C4-2B (cell line): ENCODE measurements at regions not wholly inside any gene's neighbourhood (a gene's known extent, or its start where the extent isn't known, plus 50 kb on each side); places are given as distances from the start of the nearest gene placed in this dataset.

ENCODE experiments used
- CTCF ChIP-seq: fragments of 450-650 bp; conservative IDR thresholded peaks from 2 replicates; pipeline ENCODE4 v1.5.1; 2017; ENCODE audit warnings: mild to moderate bottlenecking
- ZFX ChIP-seq: fragments of 450-650 bp; IDR thresholded peaks from 2 replicates; pipeline ENCODE4 v1.6.1; 2017

GRCh38 chr3:17931131-17931530 is 188.7 kb upstream of the TBC1D5 start:
- TF ChIP-seq CTCF (no peak), ZFX (no peak)
